ENCODE measurements at regions not wholly inside any gene's neighbourhood (a gene's known extent, or its start where the extent isn't known, plus 50 kb on each side); places are given as distances from the start of the nearest gene placed in this dataset.

DNA sequence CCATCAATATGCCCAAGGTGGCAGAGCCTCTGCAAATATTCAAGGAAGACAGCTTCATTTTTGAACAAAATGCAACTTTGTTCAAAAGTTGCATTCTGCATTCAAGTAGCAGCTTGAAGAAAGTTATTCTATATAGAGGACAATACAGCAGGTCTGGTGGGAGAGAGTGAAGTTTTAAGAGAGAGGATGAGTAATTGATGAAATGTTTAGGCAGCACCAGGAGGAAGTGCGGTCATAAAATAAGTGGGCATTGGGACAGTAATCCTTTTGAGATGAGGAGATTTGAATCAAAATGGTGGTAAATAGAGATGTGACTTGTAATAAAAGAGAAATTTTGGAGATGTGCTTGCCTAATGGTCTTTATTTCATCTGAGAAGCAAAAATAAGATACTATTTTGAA is 607.3 kb upstream of the ZNF385D start:
- Mint-ChIP-seq H3K4me1 (no peaks in the 10 kb centered on the region), H3K36me3 (no peaks in the 10 kb centered on the region), H3K9me3 (peaks cover 9 to 17% of the 10 kb centered on the region in 2 donors), H3K4me3 (no peak overlapping the region), H3K27me3 (ENCODE audit: low read depth in 2 of 2) (no peaks in the 10 kb centered on the region), H3K27ac (no peak overlapping the region)
- no peaks in the 10 kb centered on the region for H3K36me3 ChIP-seq (ENCODE audit: control insufficient read depth, insufficient read depth, low read length)
- H3K27ac ChIP-seq (ENCODE audit: low read length) = no peak overlapping the region
- 94% methylated on average over 1 of the region's 1 CpG for WGBS (ENCODE audit: insufficient coverage)
- TF ChIP-seq, protein P1, sequence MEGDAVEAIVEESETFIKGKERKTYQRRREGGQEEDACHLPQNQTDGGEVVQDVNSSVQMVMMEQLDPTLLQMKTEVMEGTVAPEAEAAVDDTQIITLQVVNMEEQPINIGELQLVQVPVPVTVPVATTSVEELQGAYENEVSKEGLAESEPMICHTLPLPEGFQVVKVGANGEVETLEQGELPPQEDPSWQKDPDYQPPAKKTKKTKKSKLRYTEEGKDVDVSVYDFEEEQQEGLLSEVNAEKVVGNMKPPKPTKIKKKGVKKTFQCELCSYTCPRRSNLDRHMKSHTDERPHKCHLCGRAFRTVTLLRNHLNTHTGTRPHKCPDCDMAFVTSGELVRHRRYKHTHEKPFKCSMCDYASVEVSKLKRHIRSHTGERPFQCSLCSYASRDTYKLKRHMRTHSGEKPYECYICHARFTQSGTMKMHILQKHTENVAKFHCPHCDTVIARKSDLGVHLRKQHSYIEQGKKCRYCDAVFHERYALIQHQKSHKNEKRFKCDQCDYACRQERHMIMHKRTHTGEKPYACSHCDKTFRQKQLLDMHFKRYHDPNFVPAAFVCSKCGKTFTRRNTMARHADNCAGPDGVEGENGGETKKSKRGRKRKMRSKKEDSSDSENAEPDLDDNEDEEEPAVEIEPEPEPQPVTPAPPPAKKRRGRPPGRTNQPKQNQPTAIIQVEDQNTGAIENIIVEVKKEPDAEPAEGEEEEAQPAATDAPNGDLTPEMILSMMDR (IDR thresholded peaks at IDR 0.05) = no peak
- no peak for DNase-seq
- H3K4me3 ChIP-seq (ENCODE audit: low read length) = no peak overlapping the region
- H3K9me3 ChIP-seq (ENCODE audit: control insufficient read depth, insufficient read depth, low read length) = no peaks in the 10 kb centered on the region
- intact Hi-C loops (cut with micrococcal nuclease) = no loop called here
- ATAC-seq = no peak
- no peaks in the 10 kb centered on the region for H3K27me3 ChIP-seq (ENCODE audit: control insufficient read depth, insufficient read depth, low read length)
- no peaks in the 10 kb centered on the region for H3K4me1 ChIP-seq (ENCODE audit: control insufficient read depth, insufficient read depth, low read length)

DNA sequence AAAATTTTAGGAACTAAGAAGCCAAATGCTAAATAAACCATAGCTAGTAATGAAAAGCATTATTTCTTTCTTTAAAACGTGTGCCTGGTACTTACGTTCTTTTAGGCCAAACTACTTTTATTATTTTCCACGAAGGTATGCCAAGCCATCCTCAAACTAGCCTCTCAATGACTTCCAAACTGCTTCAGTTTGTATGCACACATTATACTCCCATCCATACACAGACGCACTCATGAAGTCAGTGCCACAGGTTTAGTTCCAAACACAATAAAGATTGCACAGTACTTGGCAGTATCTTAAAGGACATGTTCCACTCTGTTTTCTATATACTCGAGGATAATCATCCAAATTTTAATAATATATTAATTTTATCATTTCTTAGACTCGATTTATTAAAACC is 609.2 kb upstream of the ZNF385D start:
- H3K4me1 Mint-ChIP-seq = no peaks in the 10 kb centered on the region
- no peak overlapping the region for H3K4me3 ChIP-seq (ENCODE audit: low read length)
- intact Hi-C loops (cut with micrococcal nuclease) = no loop called here
- DNase-seq (no peak), ATAC-seq (no peak)
- H3K27ac ChIP-seq (ENCODE audit: low read length) = no peak overlapping the region
- no peak overlapping the region for H3K27ac Mint-ChIP-seq
- no peaks in the 10 kb centered on the region for H3K4me1 ChIP-seq (ENCODE audit: control insufficient read depth, insufficient read depth, low read length)
- H3K4me3 Mint-ChIP-seq = no peak overlapping the region
- no peaks in the 10 kb centered on the region for H3K36me3 Mint-ChIP-seq
- WGBS (ENCODE audit: insufficient coverage) = 83% methylated on average over 5 of the region's 6 CpGs
- no peaks in the 10 kb centered on the region for H3K27me3 Mint-ChIP-seq (ENCODE audit: low read depth in 2 of 2)
- H3K9me3 ChIP-seq (ENCODE audit: control insufficient read depth, insufficient read depth, low read length) = no peaks in the 10 kb centered on the region
- H3K9me3 Mint-ChIP-seq = peaks cover 8 to 13% of the 10 kb centered on the region in 2 donors
- no peaks in the 10 kb centered on the region for H3K27me3 ChIP-seq (ENCODE audit: control insufficient read depth, insufficient read depth, low read length)
- TF ChIP-seq, protein P1 (IDR thresholded peaks at IDR 0.05) = no peak
- no peaks in the 10 kb centered on the region for H3K36me3 ChIP-seq (ENCODE audit: control insufficient read depth, insufficient read depth, low read length)

DNA sequence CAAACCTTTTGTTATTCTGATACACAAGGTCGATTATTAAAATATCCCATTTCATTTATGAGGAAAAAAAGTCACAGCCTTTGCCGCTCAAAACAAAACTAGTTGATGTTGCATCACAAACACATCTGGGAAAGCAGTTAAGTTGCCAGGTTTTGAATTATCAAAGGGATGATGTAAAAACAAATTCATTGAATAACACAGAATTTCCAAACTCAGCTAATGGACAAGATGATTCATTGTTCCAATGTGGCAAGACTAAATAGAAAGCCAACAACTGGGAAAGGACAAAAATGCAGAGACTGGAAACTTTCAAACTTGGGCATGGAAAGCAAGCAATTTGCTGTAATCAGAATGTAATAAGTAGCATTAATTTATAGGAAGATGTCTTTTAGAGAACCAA is 610.0 kb upstream of the ZNF385D start:
- Histone ChIP-seq H3K27ac (ENCODE audit: low read length) (no peak overlapping the region), H3K27me3 (ENCODE audit: control insufficient read depth, insufficient read depth, low read length) (no peaks in the 10 kb centered on the region), H3K4me3 (ENCODE audit: low read length) (no peak overlapping the region), H3K36me3 (ENCODE audit: control insufficient read depth, insufficient read depth, low read length) (no peaks in the 10 kb centered on the region), H3K4me1 (ENCODE audit: control insufficient read depth, insufficient read depth, low read length) (no peaks in the 10 kb centered on the region), H3K9me3 (ENCODE audit: control insufficient read depth, insufficient read depth, low read length) (no peaks in the 10 kb centered on the region)
- H3K9me3 Mint-ChIP-seq = peaks cover 8 to 13% of the 10 kb centered on the region in 2 donors
- ATAC-seq (no peak), DNase-seq (no peak)
- H3K4me1 Mint-ChIP-seq = no peaks in the 10 kb centered on the region
- WGBS (ENCODE audit: insufficient coverage) = 78% methylated on average over 2 of the region's 2 CpGs
- H3K36me3 Mint-ChIP-seq = no peaks in the 10 kb centered on the region
- no peak overlapping the region for H3K27ac Mint-ChIP-seq
- H3K4me3 Mint-ChIP-seq = no peak overlapping the region
- intact Hi-C loops (cut with micrococcal nuclease) = no loop called here
- TF ChIP-seq, protein P1 (IDR thresholded peaks at IDR 0.05) = no peak
- H3K27me3 Mint-ChIP-seq (ENCODE audit: low read depth in 2 of 2) = no peaks in the 10 kb centered on the region

DNA sequence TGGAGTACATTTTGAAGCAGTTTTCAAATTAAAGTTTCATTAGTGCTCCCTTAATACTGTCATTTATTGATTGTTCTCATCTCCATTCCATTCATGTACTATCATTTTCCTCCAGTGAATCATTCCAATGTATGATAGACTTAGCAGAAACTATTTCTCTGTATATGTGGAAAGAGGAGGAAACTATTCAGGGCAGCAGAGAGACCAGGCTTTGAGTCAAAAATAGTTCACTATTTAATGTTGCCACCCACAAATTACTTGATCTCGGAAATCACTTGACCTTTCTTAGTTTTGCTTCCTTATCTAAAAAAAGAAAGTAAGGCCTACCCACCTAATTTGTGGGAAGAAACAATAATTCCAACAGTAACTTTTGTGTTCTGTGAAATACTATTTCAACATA is 610.5 kb upstream of the ZNF385D start:
- Histone ChIP-seq H3K27me3 (ENCODE audit: control insufficient read depth, insufficient read depth, low read length) (no peaks in the 10 kb centered on the region), H3K27ac (ENCODE audit: low read length) (no peak overlapping the region), H3K36me3 (ENCODE audit: control insufficient read depth, insufficient read depth, low read length) (no peaks in the 10 kb centered on the region), H3K4me3 (ENCODE audit: low read length) (no peak overlapping the region), H3K4me1 (ENCODE audit: control insufficient read depth, insufficient read depth, low read length) (no peaks in the 10 kb centered on the region), H3K9me3 (ENCODE audit: control insufficient read depth, insufficient read depth, low read length) (no peaks in the 10 kb centered on the region)
- Mint-ChIP-seq H3K27me3 (ENCODE audit: low read depth in 2 of 2) (no peaks in the 10 kb centered on the region), H3K9me3 (peaks cover 9% of the 10 kb centered on the region in 2 donors), H3K36me3 (no peaks in the 10 kb centered on the region), H3K4me1 (no peaks in the 10 kb centered on the region), H3K4me3 (no peak overlapping the region), H3K27ac (no peak overlapping the region)
- DNase-seq (no peak), ATAC-seq (no peak)
- TF ChIP-seq, protein P1 (IDR thresholded peaks at IDR 0.05) = no peak
- intact Hi-C loops (cut with micrococcal nuclease) = no loop called here
- WGBS (ENCODE audit: insufficient coverage) = 14% methylated on average over 1 of the region's 1 CpG
